Fibroblast of lung (primary cell): ENCODE measurements at regions not wholly inside any gene's neighbourhood (a gene's known extent, or its start where the extent isn't known, plus 50 kb on each side); places are given as distances from the start of the nearest gene placed in this dataset.

ENCODE experiments used
- EZH2 ChIP-seq: IDR thresholded peaks from 2 replicates; pipeline ENCODE4 v1.5.1; 2012; ENCODE audit warnings: low read length, control low read depth, mild to moderate bottlenecking; ENCODE audit errors: missing control alignments
- TF ChIP-seq, protein P1 (sequence below), 2 donors: IDR thresholded peaks in 1 of 2; conservative IDR thresholded peaks in 1 of 2; 1 replicate in 1 of 2; 2 replicates in 1 of 2; pipeline ENCODE4 v1.5.1; 2011 to 2012; ENCODE audit warnings: low read length in 2 of 2, control low read depth in 1 of 2, inconsistent platforms in 1 of 2, low read depth in 1 of 2, mild to moderate bottlenecking in 1 of 2

- no peak for TF ChIP-seq EZH2
- TF ChIP-seq, protein P1, sequence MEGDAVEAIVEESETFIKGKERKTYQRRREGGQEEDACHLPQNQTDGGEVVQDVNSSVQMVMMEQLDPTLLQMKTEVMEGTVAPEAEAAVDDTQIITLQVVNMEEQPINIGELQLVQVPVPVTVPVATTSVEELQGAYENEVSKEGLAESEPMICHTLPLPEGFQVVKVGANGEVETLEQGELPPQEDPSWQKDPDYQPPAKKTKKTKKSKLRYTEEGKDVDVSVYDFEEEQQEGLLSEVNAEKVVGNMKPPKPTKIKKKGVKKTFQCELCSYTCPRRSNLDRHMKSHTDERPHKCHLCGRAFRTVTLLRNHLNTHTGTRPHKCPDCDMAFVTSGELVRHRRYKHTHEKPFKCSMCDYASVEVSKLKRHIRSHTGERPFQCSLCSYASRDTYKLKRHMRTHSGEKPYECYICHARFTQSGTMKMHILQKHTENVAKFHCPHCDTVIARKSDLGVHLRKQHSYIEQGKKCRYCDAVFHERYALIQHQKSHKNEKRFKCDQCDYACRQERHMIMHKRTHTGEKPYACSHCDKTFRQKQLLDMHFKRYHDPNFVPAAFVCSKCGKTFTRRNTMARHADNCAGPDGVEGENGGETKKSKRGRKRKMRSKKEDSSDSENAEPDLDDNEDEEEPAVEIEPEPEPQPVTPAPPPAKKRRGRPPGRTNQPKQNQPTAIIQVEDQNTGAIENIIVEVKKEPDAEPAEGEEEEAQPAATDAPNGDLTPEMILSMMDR (conservative IDR thresholded peaks at IDR 0.05 in 1 of 2, IDR thresholded peaks at IDR 0.05 in 1 of 2; ENCODE audit: low read depth in 1 of 2, low read length in 2 of 2) = no peak
Observed at GRCh38 chr13:60661521-60661920, 264.5 kb downstream of the TDRD3 start.
